HG03378 (cell line): ENCODE measurements at regions not wholly inside any gene's neighbourhood (a gene's known extent, or its start where the extent isn't known, plus 50 kb on each side); places are given as distances from the start of the nearest gene placed in this dataset.

Experiments used
- ATAC-seq: cut with Tn5 transposase; IDR thresholded peaks from one replicate; pipeline ENCODE4 v1.9.1; 2021; ENCODE audit warnings: mild to moderate bottlenecking, moderate library complexity; ENCODE audit not compliant: unreplicated experiment

DNA sequence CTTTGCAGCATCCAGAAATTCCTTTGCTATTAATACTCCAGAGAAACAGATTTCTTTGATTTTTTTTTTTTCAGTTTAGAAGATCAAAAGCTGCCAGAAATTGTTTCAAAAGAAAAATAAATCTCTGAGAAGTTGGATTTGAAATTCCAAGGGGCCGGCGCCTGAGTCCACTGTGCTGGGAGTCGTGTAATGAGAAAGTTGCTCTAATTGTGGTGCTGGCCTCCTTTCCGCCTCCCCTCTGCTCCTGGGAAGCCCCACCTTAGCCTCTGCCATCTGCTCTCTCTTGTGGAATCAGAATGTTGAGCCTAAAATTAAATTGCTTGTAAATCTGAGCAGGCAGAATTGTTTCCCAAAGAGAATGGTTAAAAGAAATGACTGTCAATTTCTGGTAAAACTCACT lies 93.3 kb downstream of the EMX2 start:
- ATAC-seq, result no peak

- ATAC-seq, result no peak
These were observed 95.7 kb downstream of the EMX2 start for GRCh38 chr10:117638200-117638599.

DNA sequence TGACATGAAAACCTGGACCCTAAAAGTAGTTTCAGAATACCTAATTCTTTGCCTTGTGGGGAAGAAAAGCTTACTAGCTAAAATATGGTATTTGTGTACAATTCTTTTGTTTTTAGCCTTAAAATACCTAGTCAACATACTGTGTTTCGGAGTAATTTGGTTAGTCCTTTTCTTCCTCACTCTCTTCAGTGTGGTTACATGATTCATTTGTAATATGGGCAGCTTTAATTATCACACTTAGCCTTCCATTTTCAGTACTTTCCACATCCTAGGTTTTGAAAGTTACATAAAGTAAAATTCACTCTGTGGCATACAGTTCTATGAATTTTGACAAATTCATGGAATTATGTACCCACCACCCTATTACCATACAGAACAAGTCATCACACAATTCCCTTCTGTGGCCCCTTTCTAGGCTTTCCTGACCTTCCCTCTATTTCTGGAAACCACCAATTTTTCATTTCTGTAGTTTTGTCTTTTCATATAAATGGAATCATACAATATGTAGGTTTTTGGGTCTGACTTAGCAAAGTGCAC lies 96.2 kb downstream of the EMX2 start:
- no peak for ATAC-seq

GRCh38 chr10:117640406-117640805 lies 97.9 kb downstream of the EMX2 start:
- ATAC-seq, result no peak

DNA sequence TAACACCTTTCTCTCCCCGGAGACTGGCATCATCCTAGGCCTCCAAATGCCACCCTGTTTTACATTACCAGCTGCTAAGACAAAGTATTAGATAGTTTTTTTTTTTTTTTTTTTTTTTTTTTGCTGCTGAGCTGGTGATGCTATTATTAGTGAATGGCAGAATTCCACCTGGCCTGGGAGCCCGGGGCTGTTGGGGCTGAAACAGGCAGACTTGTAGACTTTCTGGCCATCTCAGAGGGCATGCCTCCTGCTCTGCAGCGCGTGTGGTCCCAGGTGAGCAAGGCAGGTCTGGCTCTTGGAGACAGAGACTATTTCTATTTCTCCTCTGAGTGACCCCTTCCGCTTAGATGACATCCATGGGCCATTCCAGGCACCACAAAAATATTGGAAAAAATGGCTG lies 104.2 kb downstream of the EMX2 start:
- ATAC-seq, result no peak

DNA sequence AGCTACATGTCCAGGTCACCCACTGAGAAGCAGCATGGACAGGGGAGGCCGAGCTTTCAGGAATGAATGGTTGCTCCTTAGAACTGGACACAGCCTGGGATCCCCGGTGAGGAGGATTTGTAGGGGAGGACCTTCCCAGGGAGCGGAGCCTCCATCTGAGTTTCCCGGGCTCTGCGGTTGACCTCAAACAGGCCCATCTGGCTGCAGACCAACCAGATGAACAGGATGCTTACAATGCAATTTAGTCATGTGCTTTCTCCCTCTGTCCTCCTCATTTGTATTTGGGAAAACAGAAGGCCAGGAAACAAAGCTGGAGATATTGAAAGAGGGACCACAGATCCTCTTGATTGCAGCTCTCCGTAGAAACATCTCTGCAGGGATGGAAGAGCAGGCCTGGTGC lies 104.8 kb downstream of the EMX2 start:
- no peak for ATAC-seq

DNA sequence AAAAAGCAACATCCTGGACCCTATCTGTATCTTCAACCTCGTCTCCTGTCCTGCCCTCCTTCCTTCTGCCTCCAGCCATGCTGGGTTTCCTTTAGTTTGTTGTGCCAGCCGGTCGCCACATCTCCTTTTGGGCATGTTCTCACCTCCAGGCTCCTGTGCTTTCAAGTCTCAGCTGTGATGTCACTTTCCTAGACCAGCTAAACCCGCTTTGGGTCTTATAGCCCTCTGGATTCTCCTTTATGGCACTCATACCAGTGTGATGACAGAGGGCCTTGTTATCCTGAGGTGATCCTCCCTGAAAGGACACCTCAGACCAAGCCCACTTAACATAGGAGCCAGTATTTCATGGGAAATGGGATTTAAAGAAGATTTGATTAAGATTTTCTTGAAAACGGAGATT lies 108.6 kb downstream of the EMX2 start:
- no peak for ATAC-seq

- ATAC-seq, result peak; percentile 19
These were observed 110.0 kb downstream of the EMX2 start for GRCh38 chr10:117652228-117653169.

- ATAC-seq, result peak; percentile 88
These were observed 110.6 kb downstream of the EMX2 start for GRCh38 chr10:117653170-117653515.

DNA sequence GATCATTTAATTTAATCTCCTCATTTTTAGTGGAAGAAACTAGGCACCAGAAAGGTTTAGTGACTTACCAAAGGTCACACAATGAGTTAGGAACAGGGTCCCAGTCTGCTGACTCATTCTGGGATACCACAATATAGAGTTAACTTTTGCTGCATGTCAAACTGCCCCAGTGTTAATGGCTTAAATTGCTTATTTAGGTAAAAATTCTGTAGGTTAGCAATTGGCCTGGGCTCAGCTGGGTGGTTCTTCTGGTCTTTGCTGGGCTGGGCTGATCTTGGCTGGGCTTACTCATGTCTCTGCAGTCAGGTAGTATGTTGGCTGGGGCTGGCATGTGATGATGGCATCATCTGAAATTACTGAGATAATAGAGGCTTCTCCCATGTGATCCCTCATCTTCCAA lies 111.6 kb downstream of the EMX2 start:
- no peak for ATAC-seq

- ATAC-seq, result peak; percentile 85
These were observed 114.1 kb downstream of the EMX2 start for GRCh38 chr10:117656385-117657367.

GRCh38 chr10:117661316-117661715 lies 118.8 kb downstream of the EMX2 start:
- no peak for ATAC-seq

- ATAC-seq, result no peak
These were observed 119.6 kb downstream of the EMX2 start for GRCh38 chr10:117662126-117662525.

DNA sequence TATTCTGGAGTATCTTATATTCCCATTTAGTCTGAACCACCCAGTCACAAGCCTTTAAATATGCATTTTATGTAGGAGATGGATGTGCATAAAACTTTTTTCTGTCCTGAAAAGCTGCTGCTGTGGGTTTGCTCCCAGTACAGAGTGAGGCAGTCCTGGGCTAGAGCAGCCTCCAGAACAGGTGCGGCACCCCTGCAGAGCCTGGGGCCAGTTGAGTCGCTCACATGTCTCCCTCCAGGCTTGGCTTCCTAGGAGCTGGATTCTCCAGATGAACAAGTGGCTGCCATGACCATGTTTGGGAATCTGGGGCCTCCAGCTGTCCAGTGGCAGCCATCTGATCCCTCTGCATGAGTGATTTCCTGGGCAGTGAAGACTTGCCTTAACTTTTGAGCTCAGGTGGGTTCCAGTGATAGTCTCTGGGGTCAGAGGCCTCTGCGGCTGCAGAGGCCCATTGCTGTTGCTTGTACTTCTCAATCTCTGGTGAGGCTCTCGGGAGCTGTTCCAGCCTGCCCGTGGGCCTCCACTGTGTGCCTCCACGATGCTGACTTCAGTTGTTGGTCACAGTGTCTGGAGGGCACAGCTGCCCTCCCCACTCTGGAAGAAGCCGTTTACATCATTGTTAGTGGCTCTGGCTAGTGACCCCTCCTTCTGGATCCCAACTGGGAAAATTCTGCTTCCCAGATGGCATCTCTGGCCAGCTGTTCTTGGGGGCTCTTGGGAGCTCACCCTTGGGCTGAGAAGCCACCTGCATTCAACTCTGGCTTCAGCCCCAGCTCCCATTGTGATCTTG lies 120.4 kb downstream of the EMX2 start:
- no peak for ATAC-seq

GRCh38 chr10:117663750-117664149 lies 121.2 kb downstream of the EMX2 start:
- peak; percentile 100 for ATAC-seq

GRCh38 chr10:117664288-117664687 lies 121.7 kb downstream of the EMX2 start:
- no peak for ATAC-seq

DNA sequence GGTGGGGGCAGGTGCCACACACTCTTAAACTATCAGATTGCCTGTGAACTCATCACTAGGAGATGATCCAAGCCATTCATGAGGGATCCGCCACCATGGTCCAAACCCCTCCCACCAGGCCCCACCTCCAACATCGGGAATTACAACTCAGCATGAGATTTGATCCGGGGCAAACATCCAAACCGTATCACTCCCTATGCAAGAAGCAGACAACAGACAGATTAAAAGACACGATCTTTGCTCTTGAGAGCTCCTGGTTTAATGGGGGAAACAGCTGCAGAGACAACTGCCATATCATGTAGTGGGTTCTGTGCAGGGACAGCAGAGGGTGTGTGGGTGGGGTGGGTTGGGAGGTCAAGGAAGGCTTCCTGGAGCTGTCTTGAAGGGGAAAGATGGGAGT lies 123.6 kb downstream of the EMX2 start:
- ATAC-seq, result no peak

GRCh38 chr10:117666965-117667364 lies 124.4 kb downstream of the EMX2 start:
- ATAC-seq, result no peak

GRCh38 chr10:117667831-117668230 lies 125.3 kb downstream of the EMX2 start:
- ATAC-seq, result no peak

DNA sequence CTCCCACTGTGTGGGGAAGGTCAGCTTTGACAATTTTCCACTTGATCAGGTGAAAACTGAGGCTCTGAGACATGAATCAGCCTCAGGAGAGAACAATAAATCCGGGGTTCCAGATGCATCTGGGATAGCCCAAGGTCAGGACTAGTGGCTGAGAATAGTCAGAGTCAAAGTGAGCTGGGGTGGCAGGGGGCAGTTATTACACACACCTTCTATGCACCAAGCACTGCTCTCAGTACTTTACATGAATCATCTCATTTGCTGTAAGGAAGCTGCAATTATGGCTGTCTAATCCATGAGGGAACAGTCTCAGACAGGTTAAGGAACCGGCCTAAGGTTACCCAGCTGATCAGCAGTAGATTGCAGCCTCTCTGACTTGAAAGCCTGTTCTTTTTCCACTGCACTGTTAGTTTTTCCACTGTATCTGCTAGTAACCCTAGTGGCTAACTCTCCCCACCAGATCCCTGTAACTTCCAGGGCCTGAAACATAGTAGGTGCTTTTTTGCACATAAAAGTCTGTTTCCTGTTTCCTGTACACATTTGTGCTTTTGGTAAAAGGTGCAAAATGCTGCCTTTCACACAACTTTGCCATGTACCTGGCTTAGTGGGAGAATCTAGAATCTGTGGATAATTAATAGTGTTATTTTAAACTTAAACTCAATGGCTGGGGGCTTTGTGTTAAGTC lies 125.9 kb downstream of the EMX2 start:
- no peak for ATAC-seq
